Vagina (tissue), 2 donors: ENCODE measurements at regions not wholly inside any gene's neighbourhood (a gene's known extent, or its start where the extent isn't known, plus 50 kb on each side); places are given as distances from the start of the nearest gene placed in this dataset.

ENCODE experiments used
- DNase-seq, 2 donors: peaks; one replicate each; pipeline ENCODE4 v3.0.0-alpha.2; 2017; ENCODE audit errors: extremely low spot score in 2 of 2
- H3K27ac ChIP-seq: fragments of 200-600 bp; sonication (generic); one replicate; pipeline ENCODE4 v1.5.1; 2019
- H3K27me3 ChIP-seq: fragments of 200-600 bp; sonication (generic); one replicate; pipeline ENCODE4 v1.5.1; 2019
- H3K36me3 ChIP-seq, 2 donors: fragments of 200-600 bp; sonication (generic); one replicate each; pipeline ENCODE4 v1.5.1; 2017 to 2019
- H3K4me1 ChIP-seq: fragments of 200-600 bp; sonication (generic); one replicate; pipeline ENCODE4 v1.5.1; 2019
- H3K4me3 ChIP-seq, 2 donors: fragments of 200-600 bp; sonication (generic); 1 replicate in 1 of 2; 2 replicates in 1 of 2; pipeline ENCODE4 v1.5.1; 2016 to 2019
- H3K9me3 ChIP-seq: fragments of 200-600 bp; sonication (generic); one replicate; pipeline ENCODE4 v1.5.1; 2019
- CTCF ChIP-seq, 3 experiments: fragments of 450-650 bp in 2 of 3; fragments of 200-600 bp in 1 of 3; sonication (generic) in 1 of 3; IDR thresholded peaks; one replicate each; pipeline ENCODE4 v1.5.1; 2017 to 2019; ENCODE audit warnings: antibody characterized with exemption in 3 of 3, mild to moderate bottlenecking in 2 of 3, moderate library complexity in 2 of 3
- POLR2A ChIP-seq, 2 donors: fragments of 450-650 bp; IDR thresholded peaks; one replicate each; pipeline ENCODE4 v1.6.1; 2017; ENCODE audit warnings: antibody characterized with exemption in 2 of 2, mild to moderate bottlenecking in 2 of 2, moderate library complexity in 2 of 2
- POLR2AphosphoS5 ChIP-seq, 2 donors: sonication (generic); formaldehyde crosslinking; IDR thresholded peaks; one replicate each; pipeline ENCODE4 v1.9.0; 2017; ENCODE audit warnings: antibody characterized with exemption in 2 of 2, mild to moderate bottlenecking in 2 of 2, low read depth in 1 of 2; ENCODE audit not compliant: insufficient read depth in 1 of 2
- intact Hi-C: fragments of 100-400 bp; cut with DNase I; formaldehyde crosslinking; loops from one replicate; pipeline ENCODE4 v1.15.1; 2023

GRCh38 chr5:142437563-142437962, 112.7 kb upstream of the SPRY4 start:
- no peak for DNase-seq
- no peak overlapping the region for H3K27ac ChIP-seq
- peaks cover 24% of the 10 kb centered on the region for H3K4me1 ChIP-seq
- no peaks in the 10 kb centered on the region for H3K9me3 ChIP-seq
- TF ChIP-seq POLR2A (IDR thresholded peaks at IDR 0.05) (no peak), POLR2AphosphoS5 (IDR thresholded peaks at IDR 0.05; ENCODE audit: insufficient read depth in 1 of 2, low read depth in 1 of 2) (no peak), CTCF (IDR thresholded peaks at IDR 0.05) (no peak)
- intact Hi-C loops, result no loop called here
- H3K36me3 ChIP-seq, result no peaks in the 10 kb centered on the region
- no peak overlapping the region for H3K4me3 ChIP-seq
- H3K27me3 ChIP-seq, result no peaks in the 10 kb centered on the region

- no peaks in the 10 kb centered on the region for H3K36me3 ChIP-seq
- H3K27me3 ChIP-seq, result no peaks in the 10 kb centered on the region
- intact Hi-C loops, result no loop called here
- H3K9me3 ChIP-seq, result no peaks in the 10 kb centered on the region
- TF ChIP-seq POLR2A (IDR thresholded peaks at IDR 0.05), result no peak
- no peak for TF ChIP-seq POLR2AphosphoS5 (IDR thresholded peaks at IDR 0.05; ENCODE audit: insufficient read depth in 1 of 2, low read depth in 1 of 2)
- no peak for TF ChIP-seq CTCF (IDR thresholded peaks at IDR 0.05)
- peaks cover 27% of the 10 kb centered on the region for H3K4me1 ChIP-seq
- no peak for DNase-seq
- no peak overlapping the region for H3K27ac ChIP-seq
- H3K4me3 ChIP-seq, result no peak overlapping the region
Measured at GRCh38 chr5:142435410-142436115, 110.7 kb upstream of the SPRY4 start.

GRCh38 chr5:142434322-142434612, 109.4 kb upstream of the SPRY4 start:
- DNase-seq, result no peak
- H3K27ac ChIP-seq, result no peak overlapping the region
- intact Hi-C loops, result no loop called here
- no peaks in the 10 kb centered on the region for H3K36me3 ChIP-seq
- H3K4me3 ChIP-seq, result no peak overlapping the region
- H3K9me3 ChIP-seq, result no peaks in the 10 kb centered on the region
- peaks cover 21% of the 10 kb centered on the region for H3K4me1 ChIP-seq
- TF ChIP-seq POLR2AphosphoS5 (IDR thresholded peaks at IDR 0.05; ENCODE audit: insufficient read depth in 1 of 2, low read depth in 1 of 2) (no peak), CTCF (IDR thresholded peaks at IDR 0.05) (no peak), POLR2A (IDR thresholded peaks at IDR 0.05) (no peak)
- H3K27me3 ChIP-seq, result no peaks in the 10 kb centered on the region

- Histone ChIP-seq H3K27ac (no peak overlapping the region), H3K9me3 (no peaks in the 10 kb centered on the region), H3K27me3 (no peaks in the 10 kb centered on the region), H3K4me3 (no peak overlapping the region), H3K4me1 (peaks cover 15% of the 10 kb centered on the region), H3K36me3 (no peaks in the 10 kb centered on the region)
- intact Hi-C loops, result no loop called here
- no peak for TF ChIP-seq POLR2A (IDR thresholded peaks at IDR 0.05)
- TF ChIP-seq CTCF (IDR thresholded peaks at IDR 0.05), result no peak
- TF ChIP-seq POLR2AphosphoS5 (IDR thresholded peaks at IDR 0.05; ENCODE audit: insufficient read depth in 1 of 2, low read depth in 1 of 2), result no peak
- DNase-seq, result no peak
Measured at GRCh38 chr5:142433526-142434321, 108.9 kb upstream of the SPRY4 start.

GRCh38 chr5:142432961-142433360, 108.1 kb upstream of the SPRY4 start:
- Histone ChIP-seq H3K4me3 (no peak overlapping the region), H3K27me3 (no peaks in the 10 kb centered on the region), H3K9me3 (no peaks in the 10 kb centered on the region), H3K27ac (no peak overlapping the region), H3K36me3 (no peaks in the 10 kb centered on the region), H3K4me1 (peaks cover 12% of the 10 kb centered on the region)
- TF ChIP-seq POLR2AphosphoS5 (IDR thresholded peaks at IDR 0.05; ENCODE audit: insufficient read depth in 1 of 2, low read depth in 1 of 2) (peak in 1 of 2 donors; percentile 46), CTCF (IDR thresholded peaks at IDR 0.05) (no peak), POLR2A (IDR thresholded peaks at IDR 0.05) (no peak)
- DNase-seq, result no peak
- intact Hi-C loops, result no loop called here
